ENCODE measurements at regions not wholly inside any gene's neighbourhood (a gene's known extent, or its start where the extent isn't known, plus 50 kb on each side); places are given as distances from the start of the nearest gene placed in this dataset.

DNA sequence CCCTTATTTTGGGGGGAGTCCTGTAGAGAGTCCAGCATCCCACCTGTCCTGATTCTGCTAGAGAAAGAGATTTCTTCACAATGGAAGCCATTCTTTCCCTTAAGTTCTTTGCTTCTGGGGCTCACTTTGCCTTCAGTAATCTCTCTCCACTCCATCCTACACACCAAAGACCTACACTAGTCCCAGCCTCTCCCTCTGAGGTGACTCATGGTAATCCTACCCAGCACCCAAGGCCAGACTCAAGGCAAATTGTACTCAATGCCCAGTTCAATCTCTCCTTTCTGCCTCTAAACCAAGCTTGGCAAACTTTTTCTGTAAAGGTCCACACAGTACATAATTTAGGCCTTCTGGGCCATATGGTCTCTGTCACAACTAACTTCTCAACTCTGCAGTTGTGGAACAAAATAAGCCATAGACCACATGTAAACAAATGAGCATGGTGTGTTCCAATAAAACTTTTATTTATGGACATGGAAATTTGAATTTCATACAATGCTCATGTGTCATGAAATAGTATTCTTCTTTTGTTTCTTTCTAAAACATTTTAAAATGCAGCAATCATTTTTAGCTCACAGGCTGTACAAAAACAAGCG is 72.5 kb downstream of the MRPL46 start:
- Mint-ChIP-seq H3K9me3 (no peaks in the 10 kb centered on the region), H3K36me3 (no peaks in the 10 kb centered on the region), H3K27ac (no peak overlapping the region), H3K27me3 (ENCODE audit: low read depth in 2 of 2) (peaks cover 5 to 7% of the 10 kb centered on the region in 2 donors), H3K4me1 (no peaks in the 10 kb centered on the region), H3K4me3 (no peak overlapping the region)
- ATAC-seq (no peak), DNase-seq (no peak)
- Histone ChIP-seq H3K4me3 (ENCODE audit: low read length) (no peak overlapping the region), H3K9me3 (ENCODE audit: control insufficient read depth, insufficient read depth, low read length) (no peaks in the 10 kb centered on the region), H3K4me1 (ENCODE audit: control insufficient read depth, insufficient read depth, low read length) (no peaks in the 10 kb centered on the region), H3K27me3 (ENCODE audit: control insufficient read depth, insufficient read depth, low read length) (no peaks in the 10 kb centered on the region), H3K27ac (ENCODE audit: low read length) (no peak overlapping the region), H3K36me3 (ENCODE audit: control insufficient read depth, insufficient read depth, low read length) (no peaks in the 10 kb centered on the region)
- 92% methylated on average over 1 of the region's 1 CpG for WGBS (ENCODE audit: insufficient coverage)
- intact Hi-C loops (cut with micrococcal nuclease) = no loop called here
- TF ChIP-seq, protein P1, sequence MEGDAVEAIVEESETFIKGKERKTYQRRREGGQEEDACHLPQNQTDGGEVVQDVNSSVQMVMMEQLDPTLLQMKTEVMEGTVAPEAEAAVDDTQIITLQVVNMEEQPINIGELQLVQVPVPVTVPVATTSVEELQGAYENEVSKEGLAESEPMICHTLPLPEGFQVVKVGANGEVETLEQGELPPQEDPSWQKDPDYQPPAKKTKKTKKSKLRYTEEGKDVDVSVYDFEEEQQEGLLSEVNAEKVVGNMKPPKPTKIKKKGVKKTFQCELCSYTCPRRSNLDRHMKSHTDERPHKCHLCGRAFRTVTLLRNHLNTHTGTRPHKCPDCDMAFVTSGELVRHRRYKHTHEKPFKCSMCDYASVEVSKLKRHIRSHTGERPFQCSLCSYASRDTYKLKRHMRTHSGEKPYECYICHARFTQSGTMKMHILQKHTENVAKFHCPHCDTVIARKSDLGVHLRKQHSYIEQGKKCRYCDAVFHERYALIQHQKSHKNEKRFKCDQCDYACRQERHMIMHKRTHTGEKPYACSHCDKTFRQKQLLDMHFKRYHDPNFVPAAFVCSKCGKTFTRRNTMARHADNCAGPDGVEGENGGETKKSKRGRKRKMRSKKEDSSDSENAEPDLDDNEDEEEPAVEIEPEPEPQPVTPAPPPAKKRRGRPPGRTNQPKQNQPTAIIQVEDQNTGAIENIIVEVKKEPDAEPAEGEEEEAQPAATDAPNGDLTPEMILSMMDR (IDR thresholded peaks at IDR 0.05) = no peak

DNA sequence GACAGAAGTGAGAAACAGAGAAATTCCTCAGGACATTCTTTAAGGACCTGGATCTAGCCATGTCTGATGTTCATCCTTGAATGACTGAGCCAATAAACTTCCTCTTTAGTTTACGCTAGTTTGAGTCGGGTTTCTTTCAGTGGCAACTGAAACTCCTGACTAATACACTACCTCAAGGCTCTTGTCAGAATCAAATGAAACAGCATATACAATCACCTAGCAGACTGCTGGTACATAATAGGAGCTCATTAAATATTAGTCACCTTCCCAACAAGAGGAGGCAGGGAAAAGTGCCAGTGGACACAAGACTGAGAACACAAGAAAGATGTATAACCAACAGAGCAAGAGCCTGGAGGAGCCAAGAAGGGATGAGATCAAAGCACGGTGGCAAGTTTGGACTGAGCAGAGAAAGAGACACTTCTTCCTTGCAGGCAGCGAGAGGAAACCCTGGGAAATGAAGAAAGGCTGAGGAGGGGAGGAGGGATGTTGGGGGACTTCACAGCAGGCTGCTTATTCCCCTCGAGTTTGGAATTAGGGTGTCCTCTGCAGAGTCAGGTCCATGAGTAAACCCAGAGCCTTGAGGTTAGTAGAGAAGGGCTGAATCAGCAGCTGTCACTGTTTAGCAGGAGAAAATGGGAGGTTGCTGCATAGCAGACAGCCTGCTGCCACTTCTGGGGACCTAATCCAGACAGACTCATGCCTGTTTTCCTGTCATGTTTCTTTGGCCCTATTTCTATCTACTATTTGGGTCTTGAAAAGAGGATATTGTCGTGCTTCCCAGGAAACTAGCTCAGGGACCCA is 73.3 kb downstream of the MRPL46 start:
- no peak overlapping the region for H3K27ac Mint-ChIP-seq
- H3K4me1 Mint-ChIP-seq = no peaks in the 10 kb centered on the region
- no peak overlapping the region for H3K4me3 ChIP-seq (ENCODE audit: low read length)
- no peaks in the 10 kb centered on the region for H3K36me3 ChIP-seq (ENCODE audit: control insufficient read depth, insufficient read depth, low read length)
- 55% methylated on average over 5 of the region's 6 CpGs for WGBS (ENCODE audit: insufficient coverage)
- ATAC-seq (no peak), DNase-seq (no peak)
- no peak overlapping the region for H3K4me3 Mint-ChIP-seq
- no peaks in the 10 kb centered on the region for H3K9me3 ChIP-seq (ENCODE audit: control insufficient read depth, insufficient read depth, low read length)
- no peaks in the 10 kb centered on the region for H3K27me3 ChIP-seq (ENCODE audit: control insufficient read depth, insufficient read depth, low read length)
- H3K27ac ChIP-seq (ENCODE audit: low read length) = no peak overlapping the region
- H3K4me1 ChIP-seq (ENCODE audit: control insufficient read depth, insufficient read depth, low read length) = no peaks in the 10 kb centered on the region
- H3K27me3 Mint-ChIP-seq (ENCODE audit: low read depth in 2 of 2) = peaks cover 5 to 7% of the 10 kb centered on the region in 2 donors
- H3K9me3 Mint-ChIP-seq = no peaks in the 10 kb centered on the region
- intact Hi-C loops (cut with micrococcal nuclease) = no loop called here
- H3K36me3 Mint-ChIP-seq = no peaks in the 10 kb centered on the region
- TF ChIP-seq, protein P1 (IDR thresholded peaks at IDR 0.05) = no peak

DNA sequence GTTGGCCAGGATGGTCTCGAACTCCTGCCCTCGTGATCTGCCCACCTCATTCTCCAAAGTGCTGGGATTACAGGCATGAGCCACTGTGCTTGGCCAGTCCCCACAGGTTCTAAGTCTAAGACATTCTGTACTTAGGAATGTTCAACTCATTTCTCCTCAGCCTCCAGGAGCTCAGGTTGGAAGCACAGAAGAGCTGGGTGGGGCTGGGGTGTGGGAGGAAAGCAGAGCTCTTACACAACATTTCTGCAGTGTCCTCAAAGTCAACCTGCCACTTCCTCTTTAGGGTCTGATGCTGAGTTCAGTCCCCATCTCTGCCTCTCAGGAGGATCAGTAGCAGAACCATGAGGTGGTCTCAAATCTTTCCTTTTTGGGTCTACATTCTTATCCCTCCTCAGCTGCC is 75.5 kb downstream of the MRPL46 start:
- Histone ChIP-seq H3K27me3 (ENCODE audit: control insufficient read depth, insufficient read depth, low read length) (no peaks in the 10 kb centered on the region), H3K4me3 (ENCODE audit: low read length) (no peak overlapping the region), H3K9me3 (ENCODE audit: control insufficient read depth, insufficient read depth, low read length) (no peaks in the 10 kb centered on the region), H3K36me3 (ENCODE audit: control insufficient read depth, insufficient read depth, low read length) (no peaks in the 10 kb centered on the region), H3K4me1 (ENCODE audit: control insufficient read depth, insufficient read depth, low read length) (no peaks in the 10 kb centered on the region), H3K27ac (ENCODE audit: low read length) (no peak overlapping the region)
- ATAC-seq (no peak), DNase-seq (no peak)
- no peaks in the 10 kb centered on the region for H3K9me3 Mint-ChIP-seq
- 89% methylated on average over 2 of the region's 2 CpGs for WGBS (ENCODE audit: insufficient coverage)
- H3K27ac Mint-ChIP-seq = no peak overlapping the region
- no peaks in the 10 kb centered on the region for H3K36me3 Mint-ChIP-seq
- peaks cover 3 to 7% of the 10 kb centered on the region in 2 donors for H3K27me3 Mint-ChIP-seq (ENCODE audit: low read depth in 2 of 2)
- intact Hi-C loops (cut with micrococcal nuclease) = no loop called here
- no peak overlapping the region for H3K4me3 Mint-ChIP-seq
- TF ChIP-seq, protein P1 (IDR thresholded peaks at IDR 0.05) = no peak
- H3K4me1 Mint-ChIP-seq = no peaks in the 10 kb centered on the region
